OCI-M1 (cell line): ENCODE measurements at regions not wholly inside any gene's neighbourhood (a gene's known extent, or its start where the extent isn't known, plus 50 kb on each side); places are given as distances from the start of the nearest gene placed in this dataset.
"Not testable (repeated sequence)": the region's sequence is repeated elsewhere in the genome, so short reads cannot be mapped to it uniquely, and the experiment has no call there.

ENCODE experiments used
- DNase-seq: peaks from one replicate; lab custom pipeline; 2025; lab: John Stamatoyannopoulos, UW

DNA sequence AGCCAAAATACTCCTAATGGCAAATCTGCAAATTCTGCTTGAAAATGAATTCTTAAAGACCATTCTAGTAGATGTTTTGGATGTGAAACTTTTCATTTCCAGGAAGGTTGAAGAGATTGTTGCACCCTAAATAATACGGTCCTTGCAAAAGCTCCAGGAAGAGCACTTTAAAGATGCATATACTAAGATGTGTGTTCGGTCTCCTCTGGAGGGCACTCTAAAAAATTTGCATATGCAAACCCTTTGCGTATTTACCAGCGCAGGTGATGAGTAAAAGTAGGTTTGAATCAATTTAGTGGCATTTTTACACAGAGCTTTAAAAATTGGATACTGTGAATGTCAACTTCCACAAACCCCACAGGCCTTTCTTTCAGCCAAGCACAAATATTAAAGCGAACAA lies 378.1 kb upstream of the SORCS1 start:
- no peak for DNase-seq

- DNase-seq = no peak
Measured at GRCh38 chr10:107542016-107542415, 377.5 kb upstream of the SORCS1 start.

DNA sequence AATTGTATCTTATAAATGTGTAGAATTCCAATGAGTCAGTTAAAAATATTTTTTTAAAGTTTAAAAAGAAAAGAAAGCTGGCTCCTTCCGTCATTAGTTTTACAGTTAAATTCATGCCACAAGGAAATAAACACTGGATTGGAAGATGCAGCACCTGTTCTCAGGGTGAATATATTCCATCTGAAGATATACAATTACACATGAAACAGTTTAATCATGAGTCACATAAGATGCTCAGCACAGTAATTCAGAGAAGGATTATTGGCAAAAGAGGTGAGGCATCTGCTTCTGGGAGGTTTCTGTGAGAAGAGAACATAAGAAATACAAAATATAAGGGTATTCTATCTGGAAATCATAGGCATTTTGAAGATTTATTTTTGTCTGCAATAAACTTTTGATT lies 376.5 kb upstream of the SORCS1 start:
- no peak for DNase-seq

- no peak for DNase-seq
Measured at GRCh38 chr10:107529350-107529749, 364.8 kb upstream of the SORCS1 start.

DNA sequence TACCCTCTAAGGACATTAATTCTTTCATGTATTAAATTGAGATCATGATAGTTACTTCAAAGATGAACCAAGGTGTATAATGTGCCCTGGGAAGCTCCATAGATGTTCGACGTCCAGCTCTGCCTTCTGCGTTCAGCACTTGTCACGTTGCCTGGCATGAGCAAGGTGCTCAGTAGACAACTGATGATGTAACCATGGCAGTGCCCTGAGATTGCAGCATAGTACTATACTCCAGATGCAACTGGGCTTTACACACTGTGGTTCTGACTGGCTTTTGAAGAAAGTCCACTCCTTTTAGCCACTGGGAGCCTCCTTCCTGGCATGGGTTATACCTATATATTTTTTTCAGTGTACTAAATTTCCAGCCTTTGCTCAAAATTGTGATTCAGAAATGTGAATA lies 355.8 kb upstream of the SORCS1 start:
- no peak for DNase-seq

- DNase-seq = no peak
Measured at GRCh38 chr10:107517811-107518210, 353.3 kb upstream of the SORCS1 start.

DNA sequence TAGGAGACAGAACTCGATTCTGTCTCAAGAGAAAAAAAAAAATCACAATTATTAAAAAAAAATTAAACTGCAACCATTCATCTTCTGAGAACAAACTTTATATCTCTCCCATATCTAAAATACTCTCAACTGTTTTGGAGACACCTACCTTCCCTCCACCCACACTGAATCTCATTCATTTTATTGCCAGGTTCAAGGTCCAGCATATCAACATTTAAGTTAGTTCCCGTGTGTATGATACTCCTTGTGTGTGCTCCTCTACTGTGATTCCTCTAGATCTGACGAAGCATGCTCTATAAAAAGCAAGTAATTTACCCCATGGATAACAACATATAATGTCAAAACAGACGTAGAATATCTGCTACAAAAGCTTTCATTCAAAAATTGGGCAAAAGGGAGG lies 351.8 kb upstream of the SORCS1 start:
- no peak for DNase-seq

DNA sequence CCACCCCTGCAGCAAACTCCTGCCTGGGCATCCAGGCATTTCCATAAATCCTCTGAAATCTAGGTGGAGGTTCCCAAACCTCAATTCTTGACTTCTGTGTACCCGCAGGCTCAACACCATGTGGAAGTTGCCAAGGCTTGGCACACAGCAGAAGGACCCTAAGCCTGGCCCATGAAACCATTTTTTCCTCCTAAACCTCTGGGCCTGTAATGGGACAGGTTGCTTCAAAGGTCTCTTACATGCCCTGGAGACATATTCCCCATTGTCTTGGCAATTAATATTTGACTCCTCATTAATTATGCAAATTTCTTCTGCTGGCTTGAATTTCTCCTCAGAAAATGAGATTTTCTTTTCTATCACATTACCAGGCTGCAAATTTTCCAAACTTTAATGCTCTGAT lies 339.5 kb upstream of the SORCS1 start:
- not testable (repeated sequence) for DNase-seq

- DNase-seq = no peak
Measured at GRCh38 chr10:107502229-107502985, 337.9 kb upstream of the SORCS1 start.

- no peak for DNase-seq
Measured at GRCh38 chr10:107498983-107499382, 334.5 kb upstream of the SORCS1 start.

DNA sequence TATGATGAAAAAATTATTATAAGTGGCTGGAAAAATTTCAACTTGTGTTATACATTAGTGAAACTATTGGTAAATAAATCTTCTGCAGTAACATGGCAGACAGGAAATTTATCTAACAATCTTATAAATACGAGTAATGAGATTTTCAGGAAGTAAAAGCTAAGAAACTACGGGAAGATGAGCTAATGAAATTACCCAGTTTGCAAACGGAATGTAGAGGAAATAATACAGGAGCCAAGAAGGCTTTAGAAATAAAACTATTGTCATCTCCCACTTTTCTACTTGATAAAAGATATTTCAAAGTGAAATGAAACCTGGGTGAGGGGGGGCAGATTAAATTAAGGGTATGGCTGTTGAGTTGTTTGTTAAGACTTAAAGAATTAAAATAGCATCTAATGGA lies 332.5 kb upstream of the SORCS1 start:
- DNase-seq = no peak

- DNase-seq = no peak
Measured at GRCh38 chr10:107496594-107496993, 332.1 kb upstream of the SORCS1 start.

GRCh38 chr10:107492389-107492788 lies 327.9 kb upstream of the SORCS1 start:
- DNase-seq = no peak

- DNase-seq = no peak
Measured at GRCh38 chr10:107490389-107490788, 325.9 kb upstream of the SORCS1 start.

DNA sequence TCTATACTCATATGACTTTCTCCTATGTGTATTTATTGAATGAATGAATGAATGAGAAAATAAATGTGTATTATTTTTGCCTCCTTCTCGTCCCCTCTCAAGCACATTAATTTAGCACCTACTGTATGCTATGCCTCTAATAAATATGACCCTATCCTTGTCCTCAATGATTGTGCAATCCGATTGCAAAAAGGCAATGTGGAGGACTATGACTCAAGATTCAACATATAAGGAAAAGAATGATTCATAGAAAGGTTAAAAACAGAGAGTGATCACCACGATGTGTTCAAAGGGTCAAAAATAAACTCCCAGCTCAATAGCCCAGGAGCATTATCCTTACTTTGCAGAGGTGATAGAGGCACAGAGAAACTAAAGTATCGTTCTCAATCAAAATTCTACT lies 322.8 kb upstream of the SORCS1 start:
- DNase-seq = no peak

DNA sequence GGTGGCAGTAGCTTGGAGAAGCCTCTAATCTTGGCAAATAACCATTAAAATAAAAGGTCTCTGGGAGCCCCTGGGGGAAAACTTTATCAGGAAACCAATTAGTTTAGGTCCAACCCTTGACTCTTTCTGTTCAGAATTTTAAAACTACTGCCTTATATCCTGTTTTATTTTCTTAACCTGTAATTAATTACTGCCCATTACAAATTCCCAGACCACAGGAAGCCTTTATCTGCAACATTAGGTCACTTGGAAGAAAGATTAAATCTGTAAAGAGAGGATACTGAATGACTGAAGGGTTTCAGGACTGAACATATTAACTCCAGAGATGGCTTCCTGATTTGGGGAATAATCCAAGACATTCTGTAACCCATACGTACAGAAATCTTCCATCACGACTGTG lies 320.5 kb upstream of the SORCS1 start:
- DNase-seq = no peak

DNA sequence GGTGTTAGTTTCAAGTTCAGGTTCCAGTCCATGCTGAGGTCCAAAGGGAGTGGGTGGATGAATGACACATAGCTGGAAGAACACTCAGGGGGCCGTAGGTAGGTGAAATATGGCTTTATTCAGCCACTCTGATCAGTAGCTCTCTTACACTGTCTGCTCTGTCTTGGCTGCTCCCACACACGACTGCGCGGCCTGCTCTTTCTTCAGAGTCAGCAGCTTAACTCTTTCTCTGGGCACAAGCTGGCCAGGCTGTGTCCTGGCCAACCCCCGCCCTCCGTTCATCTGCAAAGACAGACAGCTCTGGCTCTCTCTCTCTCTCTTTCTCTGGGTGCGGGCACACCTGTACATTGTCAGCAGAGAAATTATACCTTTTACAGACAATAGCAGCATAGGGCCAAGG lies 317.4 kb upstream of the SORCS1 start:
- DNase-seq = no peak

GRCh38 chr10:107481224-107481623 lies 316.7 kb upstream of the SORCS1 start:
- DNase-seq = no peak

DNA sequence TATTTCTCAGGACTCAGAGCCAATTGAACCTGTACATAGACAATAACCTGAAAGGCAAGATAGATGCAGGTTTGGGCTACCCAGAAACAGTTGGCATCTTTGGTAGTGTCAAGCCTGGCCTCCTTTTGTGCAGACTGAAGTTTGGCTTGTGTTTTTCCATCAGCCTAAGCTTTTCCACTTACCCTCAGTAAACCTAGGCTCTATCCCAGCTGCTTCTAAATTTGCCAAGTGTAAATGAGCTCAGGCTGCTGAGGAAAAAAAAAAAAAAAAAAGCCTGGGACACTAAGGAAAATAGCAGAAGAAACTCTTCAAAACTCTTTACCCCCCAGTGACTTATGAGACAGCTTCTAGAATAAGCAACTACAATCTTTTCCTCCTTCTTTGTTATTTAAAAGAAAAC lies 316.3 kb upstream of the SORCS1 start:
- DNase-seq = no peak

GRCh38 chr10:107477266-107477665 lies 312.8 kb upstream of the SORCS1 start:
- no peak for DNase-seq

DNA sequence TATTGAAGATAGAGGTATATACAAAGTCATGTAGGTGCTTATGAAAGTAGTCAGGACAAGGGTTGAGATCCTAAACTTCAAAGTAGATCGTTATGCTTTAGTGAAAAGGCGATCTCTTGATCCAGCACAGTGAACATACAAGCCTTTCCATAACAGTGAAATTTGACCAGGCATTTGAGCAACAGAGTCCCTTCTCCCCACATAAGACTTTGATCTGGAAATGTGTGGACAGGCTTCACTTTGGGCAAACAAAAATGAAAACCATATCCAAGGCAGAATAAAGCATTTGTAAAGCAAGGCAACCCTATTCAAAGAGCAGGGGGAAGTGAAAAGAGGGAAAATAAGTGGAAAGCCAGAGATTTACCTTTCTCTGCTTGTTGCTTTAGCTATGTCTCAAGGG lies 311.9 kb upstream of the SORCS1 start:
- no peak for DNase-seq

- peak; percentile 36 for DNase-seq
Measured at GRCh38 chr10:107474650-107475049, 310.1 kb upstream of the SORCS1 start.

- DNase-seq = no peak
Measured at GRCh38 chr10:107473225-107473624, 308.7 kb upstream of the SORCS1 start.

GRCh38 chr10:107471911-107472310 lies 307.4 kb upstream of the SORCS1 start:
- no peak for DNase-seq
